Brain microvascular endothelial cell (primary cell): ENCODE measurements at regions not wholly inside any gene's neighbourhood (a gene's known extent, or its start where the extent isn't known, plus 50 kb on each side); places are given as distances from the start of the nearest gene placed in this dataset.
A peak's percentile ranks its signal among the peaks of the same experiment; 100 is the strongest.

Experiments used
- DNase-seq: peaks from one replicate; pipeline ENCODE4 v3.0.0-alpha.2; 2020
- H3K27ac ChIP-seq: fragments of 250-450 bp; sonication (Bioruptor Pico); 2 replicates; pipeline ENCODE4 v1.5.1; 2020; ENCODE audit warnings: mild to moderate bottlenecking, moderate library complexity
- H3K27me3 ChIP-seq: fragments of 250-450 bp; sonication (Bioruptor Pico); replicated peaks from 2 replicates; pipeline ENCODE4 v1.5.1; 2020; ENCODE audit warnings: mild to moderate bottlenecking
- H3K36me3 ChIP-seq: fragments of 250-450 bp; sonication (Bioruptor Pico); replicated peaks from 2 replicates; pipeline ENCODE4 v1.5.1; 2020; ENCODE audit warnings: mild to moderate bottlenecking
- H3K4me3 ChIP-seq: 2 replicates; pipeline ENCODE4 v1.5.1; 2011; ENCODE audit warnings: low read depth, mild to moderate bottlenecking, control low read depth, low read length, moderate library complexity
- in situ Hi-C: cut with HindIII; loops from 2 replicates; pipeline ENCODE4 v1.10.0; 2017; ENCODE audit warnings: low sequenced_read_pairs, low pct_ligation_motif_present
- TF ChIP-seq, protein P1 (sequence below): IDR thresholded peaks from 2 replicates; pipeline ENCODE4 v1.5.1; 2011; ENCODE audit warnings: low read depth, mild to moderate bottlenecking, moderate library complexity, low read length, control low read depth, inconsistent platforms; ENCODE audit errors: missing control alignments

- TF ChIP-seq, protein P1, sequence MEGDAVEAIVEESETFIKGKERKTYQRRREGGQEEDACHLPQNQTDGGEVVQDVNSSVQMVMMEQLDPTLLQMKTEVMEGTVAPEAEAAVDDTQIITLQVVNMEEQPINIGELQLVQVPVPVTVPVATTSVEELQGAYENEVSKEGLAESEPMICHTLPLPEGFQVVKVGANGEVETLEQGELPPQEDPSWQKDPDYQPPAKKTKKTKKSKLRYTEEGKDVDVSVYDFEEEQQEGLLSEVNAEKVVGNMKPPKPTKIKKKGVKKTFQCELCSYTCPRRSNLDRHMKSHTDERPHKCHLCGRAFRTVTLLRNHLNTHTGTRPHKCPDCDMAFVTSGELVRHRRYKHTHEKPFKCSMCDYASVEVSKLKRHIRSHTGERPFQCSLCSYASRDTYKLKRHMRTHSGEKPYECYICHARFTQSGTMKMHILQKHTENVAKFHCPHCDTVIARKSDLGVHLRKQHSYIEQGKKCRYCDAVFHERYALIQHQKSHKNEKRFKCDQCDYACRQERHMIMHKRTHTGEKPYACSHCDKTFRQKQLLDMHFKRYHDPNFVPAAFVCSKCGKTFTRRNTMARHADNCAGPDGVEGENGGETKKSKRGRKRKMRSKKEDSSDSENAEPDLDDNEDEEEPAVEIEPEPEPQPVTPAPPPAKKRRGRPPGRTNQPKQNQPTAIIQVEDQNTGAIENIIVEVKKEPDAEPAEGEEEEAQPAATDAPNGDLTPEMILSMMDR = no peak
- H3K27ac ChIP-seq = peak overlapping the region; percentile 89
- no peaks in the 10 kb centered on the region for H3K36me3 ChIP-seq
- in situ Hi-C loops = no loop called here
- H3K4me3 ChIP-seq = peak overlapping the region; percentile 37
- peak; percentile 60 for DNase-seq
- no peaks in the 10 kb centered on the region for H3K27me3 ChIP-seq
Observed at GRCh38 chr20:6533351-6533750, 234.1 kb upstream of the BMP2 start.

- in situ Hi-C loops = no loop called here
- no peak for DNase-seq
- TF ChIP-seq, protein P1 = no peak
Observed at GRCh38 chr20:6530779-6531315, 236.6 kb upstream of the BMP2 start.

DNA sequence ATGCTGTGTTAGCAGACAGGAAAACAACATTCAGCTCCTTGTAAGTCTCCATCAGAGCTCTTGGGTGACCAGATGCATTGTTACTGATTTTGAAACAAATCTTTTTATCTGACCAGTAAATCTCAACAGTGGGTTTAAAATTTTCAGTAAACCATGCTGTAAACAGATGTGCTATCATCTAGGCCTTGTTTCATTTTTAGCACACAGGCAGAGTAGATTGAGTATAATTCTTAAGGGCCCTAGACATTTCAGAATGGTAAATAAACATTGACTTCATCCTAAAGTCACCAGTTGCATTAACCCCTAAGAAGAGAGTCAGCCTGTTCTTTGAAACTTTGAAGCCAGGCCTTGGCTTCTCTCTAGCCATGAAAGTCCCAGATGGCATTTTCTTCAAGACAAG is 237.2 kb upstream of the BMP2 start:
- H3K4me3 ChIP-seq = no peak overlapping the region

More at GRCh38 chr20:6530779-6531315, 236.6 kb upstream of the BMP2 start:
- H3K27ac ChIP-seq = no peak overlapping the region
- no peaks in the 10 kb centered on the region for H3K27me3 ChIP-seq
- no peak overlapping the region for H3K4me3 ChIP-seq
- H3K36me3 ChIP-seq = no peaks in the 10 kb centered on the region

DNA sequence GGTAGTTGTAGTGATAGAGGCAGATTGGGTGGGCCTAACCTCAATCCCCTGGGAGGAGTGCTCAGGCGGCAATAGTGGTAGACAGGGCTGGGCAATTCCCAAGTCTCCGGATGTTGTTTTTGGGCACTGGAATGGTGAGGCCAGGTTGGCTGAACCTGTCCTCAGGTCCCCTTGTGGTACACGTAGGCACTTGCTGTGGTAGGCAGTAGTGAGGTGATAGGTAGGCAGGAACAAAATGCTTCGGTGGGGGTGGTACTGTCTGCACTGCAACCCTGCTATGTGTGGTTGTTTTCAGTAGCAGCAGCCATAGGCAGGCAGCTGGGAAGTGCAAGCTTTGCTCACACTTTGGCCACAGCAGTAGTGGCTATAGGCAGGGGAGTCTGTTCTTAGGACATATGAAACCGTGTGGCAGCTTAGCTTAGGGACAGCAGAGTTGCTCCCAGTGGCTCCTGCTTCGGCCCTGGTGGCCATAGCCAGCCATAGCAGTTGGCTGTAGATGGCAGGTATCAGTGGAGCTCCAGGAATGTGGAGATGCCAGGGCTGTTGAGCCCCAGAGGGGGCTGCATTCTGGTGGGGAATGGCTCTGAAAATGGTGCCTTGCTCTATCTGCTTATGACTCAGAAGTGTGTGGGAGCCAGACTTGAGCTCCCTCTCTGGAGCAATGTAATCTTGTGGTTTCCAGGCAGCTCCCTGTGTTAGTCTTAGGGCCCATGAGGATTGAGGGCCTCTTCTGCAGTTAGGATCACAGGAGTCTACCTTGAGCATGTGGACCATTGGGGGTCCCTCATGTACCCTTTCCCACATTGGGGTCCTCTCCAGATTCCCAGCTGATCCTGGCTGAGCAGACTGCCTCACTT is 241.8 kb upstream of the BMP2 start:
- TF ChIP-seq, protein P1 = peak; percentile 43
- in situ Hi-C loops = no loop called here
- DNase-seq = peak; percentile 74
- Histone ChIP-seq H3K27ac (peak overlapping the region; percentile 58), H3K27me3 (no peaks in the 10 kb centered on the region), H3K36me3 (no peaks in the 10 kb centered on the region), H3K4me3 (no peak overlapping the region)

More for the DNA sequence above, 237.2 kb upstream of the BMP2 start:
- Histone ChIP-seq H3K27ac (no peak overlapping the region), H3K27me3 (no peaks in the 10 kb centered on the region), H3K36me3 (no peaks in the 10 kb centered on the region)
- no peak for DNase-seq
- TF ChIP-seq, protein P1 = no peak
- in situ Hi-C loops = no loop called here

DNA sequence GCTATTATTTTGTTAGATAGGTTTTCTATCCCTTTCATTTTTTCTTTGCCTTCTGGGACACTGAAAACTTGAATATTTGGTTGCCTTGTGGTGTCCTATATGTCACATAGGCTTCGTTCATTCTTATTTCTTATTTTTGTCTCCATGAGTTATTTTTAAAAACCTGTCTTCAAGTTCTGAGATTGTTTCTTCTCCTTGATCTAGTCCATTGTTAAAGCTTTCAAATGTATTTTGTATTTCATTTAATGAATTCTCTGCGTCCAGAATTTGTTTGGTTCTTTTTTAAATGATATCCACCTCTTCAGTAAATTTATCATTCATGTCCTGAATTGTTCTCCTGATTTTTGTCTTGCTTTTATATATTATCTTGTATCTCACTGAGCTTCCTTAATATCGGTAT is 243.2 kb upstream of the BMP2 start:
- no peaks in the 10 kb centered on the region for H3K36me3 ChIP-seq
- TF ChIP-seq, protein P1 = no peak
- no peak overlapping the region for H3K4me3 ChIP-seq
- H3K27ac ChIP-seq = no peak overlapping the region
- no peak for DNase-seq
- H3K27me3 ChIP-seq = no peaks in the 10 kb centered on the region
- in situ Hi-C loops = no loop called here

DNA sequence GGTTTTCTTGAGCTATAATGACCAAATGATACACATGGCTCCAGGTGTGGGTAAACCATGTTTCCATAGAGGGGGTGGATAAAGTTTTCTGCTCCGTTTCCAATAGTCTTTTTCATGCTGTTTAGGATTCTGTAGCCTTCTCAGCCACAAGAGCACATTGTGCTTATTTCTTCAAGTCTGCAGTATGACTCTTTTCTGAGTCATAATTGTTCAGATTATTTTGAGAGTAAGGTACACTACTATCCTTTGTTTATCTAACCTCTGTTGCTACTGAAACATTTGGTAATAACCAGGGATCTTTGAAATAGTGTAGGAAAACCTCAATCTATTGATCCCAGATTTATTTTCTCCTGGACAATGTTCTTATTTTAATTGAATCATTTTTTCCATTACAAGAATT is 247.9 kb upstream of the BMP2 start:
- in situ Hi-C loops = no loop called here
- Histone ChIP-seq H3K4me3 (no peak overlapping the region), H3K36me3 (no peaks in the 10 kb centered on the region), H3K27ac (peak overlapping the region; percentile 72), H3K27me3 (no peaks in the 10 kb centered on the region)
- TF ChIP-seq, protein P1 = no peak
- peak; percentile 51 for DNase-seq
